Loucy (cell line): ENCODE measurements at regions not wholly inside any gene's neighbourhood (a gene's known extent, or its start where the extent isn't known, plus 50 kb on each side); places are given as distances from the start of the nearest gene placed in this dataset.

Experiments used
- H2AFZ ChIP-seq: fragments of 200-600 bp; sonication (generic); 2 replicates; pipeline ENCODE4 v1.6.0; 2016; ENCODE audit warnings: antibody characterized with exemption, mild to moderate bottlenecking, low read length, moderate library complexity
- H3F3A ChIP-seq: fragments of 200-600 bp; 2 replicates; pipeline ENCODE4 v1.6.0; 2016; ENCODE audit warnings: antibody characterized with exemption, low read depth, mild to moderate bottlenecking
- H3K27me3 ChIP-seq: fragments of 200-600 bp; sonication (generic); 2 replicates; pipeline ENCODE4 v1.6.1; 2014; ENCODE audit warnings: low read length, mild to moderate bottlenecking; ENCODE audit not compliant: insufficient read depth, poor library complexity, severe bottlenecking
- H3K36me3 ChIP-seq: fragments of 200-600 bp; sonication (generic); 2 replicates; pipeline ENCODE4 v1.6.1; 2016; ENCODE audit warnings: low read length; ENCODE audit not compliant: insufficient read depth
- H3K4me1 ChIP-seq: fragments of 200-600 bp; sonication (generic); 2 replicates; pipeline ENCODE4 v1.5.1; 2014; ENCODE audit warnings: low read length, mild to moderate bottlenecking; ENCODE audit not compliant: insufficient read depth, poor library complexity, severe bottlenecking
- H3K4me2 ChIP-seq: fragments of 200-600 bp; sonication (generic); 2 replicates; pipeline ENCODE4 v1.6.0; 2014; ENCODE audit warnings: antibody characterized with exemption, low read length, low read depth, mild to moderate bottlenecking; ENCODE audit not compliant: poor library complexity, severe bottlenecking
- H3K4me3 ChIP-seq: fragments of 200-600 bp; sonication (generic); 2 replicates; pipeline ENCODE4 v1.5.1; 2014; ENCODE audit warnings: low read length, mild to moderate bottlenecking, mixed read lengths; ENCODE audit not compliant: poor library complexity, severe bottlenecking
- H3K79me2 ChIP-seq: fragments of 200-600 bp; sonication (generic); 2 replicates; pipeline ENCODE4 v1.6.1; 2014; ENCODE audit warnings: low read length; ENCODE audit not compliant: insufficient read depth
- H3K9ac ChIP-seq: fragments of 200-600 bp; sonication (generic); 2 replicates; pipeline ENCODE4 v1.6.0; 2014; ENCODE audit warnings: mild to moderate bottlenecking, low read depth, low read length, moderate library complexity; ENCODE audit not compliant: poor library complexity, severe bottlenecking
- H3K9me2 ChIP-seq: fragments of 200-600 bp; sonication (generic); replicated peaks from 2 replicates; pipeline ENCODE4 v1.6.1; 2016; ENCODE audit warnings: low read depth, low read length, mixed read lengths
- H3K9me3 ChIP-seq: fragments of 200-600 bp; sonication (generic); 2 replicates; pipeline ENCODE4 v1.6.1; 2014; ENCODE audit warnings: mild to moderate bottlenecking, antibody characterized with exemption, low read length, low read depth; ENCODE audit not compliant: insufficient read depth
- H4K20me1 ChIP-seq: fragments of 200-600 bp; sonication (generic); 2 replicates; pipeline ENCODE4 v1.6.0; 2014; ENCODE audit warnings: antibody characterized with exemption, low read length, mild to moderate bottlenecking; ENCODE audit not compliant: insufficient read depth, poor library complexity, severe bottlenecking
- EZH2phosphoT487 ChIP-seq: fragments of 200-600 bp; IDR thresholded peaks from 2 replicates; pipeline ENCODE4 v1.6.1; 2018; ENCODE audit warnings: antibody characterized with exemption, mild to moderate bottlenecking, moderate library complexity, borderline replicate concordance
- TF ChIP-seq, protein P1 (sequence below): fragments of 200-600 bp; sonication (generic); conservative IDR thresholded peaks from 2 replicates; pipeline ENCODE4 v1.5.1; 2014; ENCODE audit warnings: mild to moderate bottlenecking, antibody characterized with exemption, low read length

DNA sequence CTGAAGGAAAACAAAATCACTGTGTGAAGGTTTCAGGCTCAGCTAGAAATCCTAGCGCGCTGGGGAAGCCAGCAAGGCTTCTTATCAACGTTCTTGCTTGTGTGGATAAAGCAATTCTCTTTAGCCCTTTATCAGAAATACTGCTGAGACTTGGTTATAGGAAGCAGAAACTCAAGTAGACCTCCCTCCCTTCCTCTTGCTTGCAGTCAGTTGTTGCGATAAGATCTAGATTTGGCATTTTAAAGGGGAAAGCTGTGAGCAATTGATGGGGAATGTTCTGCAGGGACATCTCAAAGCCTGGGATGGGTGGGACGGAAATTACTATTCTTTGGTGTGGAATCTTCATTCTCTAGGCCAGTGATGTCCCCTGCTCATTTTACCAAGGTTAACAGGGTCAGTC, 76.4 kb upstream of the ANO4 start:
- no peak overlapping the region for H3K4me2 ChIP-seq
- H3K9me2 ChIP-seq, result no peaks in the 10 kb centered on the region
- H3K36me3 ChIP-seq, result no peaks in the 10 kb centered on the region
- H3K79me2 ChIP-seq, result no peaks in the 10 kb centered on the region
- no peaks in the 10 kb centered on the region for H3K9me3 ChIP-seq
- no peak overlapping the region for H3K9ac ChIP-seq
- TF ChIP-seq EZH2phosphoT487, result no peak
- TF ChIP-seq, protein P1, sequence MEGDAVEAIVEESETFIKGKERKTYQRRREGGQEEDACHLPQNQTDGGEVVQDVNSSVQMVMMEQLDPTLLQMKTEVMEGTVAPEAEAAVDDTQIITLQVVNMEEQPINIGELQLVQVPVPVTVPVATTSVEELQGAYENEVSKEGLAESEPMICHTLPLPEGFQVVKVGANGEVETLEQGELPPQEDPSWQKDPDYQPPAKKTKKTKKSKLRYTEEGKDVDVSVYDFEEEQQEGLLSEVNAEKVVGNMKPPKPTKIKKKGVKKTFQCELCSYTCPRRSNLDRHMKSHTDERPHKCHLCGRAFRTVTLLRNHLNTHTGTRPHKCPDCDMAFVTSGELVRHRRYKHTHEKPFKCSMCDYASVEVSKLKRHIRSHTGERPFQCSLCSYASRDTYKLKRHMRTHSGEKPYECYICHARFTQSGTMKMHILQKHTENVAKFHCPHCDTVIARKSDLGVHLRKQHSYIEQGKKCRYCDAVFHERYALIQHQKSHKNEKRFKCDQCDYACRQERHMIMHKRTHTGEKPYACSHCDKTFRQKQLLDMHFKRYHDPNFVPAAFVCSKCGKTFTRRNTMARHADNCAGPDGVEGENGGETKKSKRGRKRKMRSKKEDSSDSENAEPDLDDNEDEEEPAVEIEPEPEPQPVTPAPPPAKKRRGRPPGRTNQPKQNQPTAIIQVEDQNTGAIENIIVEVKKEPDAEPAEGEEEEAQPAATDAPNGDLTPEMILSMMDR, result no peak
- no peaks in the 10 kb centered on the region for H3F3A ChIP-seq
- H2AFZ ChIP-seq, result no peak overlapping the region
- H3K27me3 ChIP-seq, result no peaks in the 10 kb centered on the region
- H4K20me1 ChIP-seq, result no peaks in the 10 kb centered on the region
- no peaks in the 10 kb centered on the region for H3K4me1 ChIP-seq
- H3K4me3 ChIP-seq, result no peak overlapping the region

DNA sequence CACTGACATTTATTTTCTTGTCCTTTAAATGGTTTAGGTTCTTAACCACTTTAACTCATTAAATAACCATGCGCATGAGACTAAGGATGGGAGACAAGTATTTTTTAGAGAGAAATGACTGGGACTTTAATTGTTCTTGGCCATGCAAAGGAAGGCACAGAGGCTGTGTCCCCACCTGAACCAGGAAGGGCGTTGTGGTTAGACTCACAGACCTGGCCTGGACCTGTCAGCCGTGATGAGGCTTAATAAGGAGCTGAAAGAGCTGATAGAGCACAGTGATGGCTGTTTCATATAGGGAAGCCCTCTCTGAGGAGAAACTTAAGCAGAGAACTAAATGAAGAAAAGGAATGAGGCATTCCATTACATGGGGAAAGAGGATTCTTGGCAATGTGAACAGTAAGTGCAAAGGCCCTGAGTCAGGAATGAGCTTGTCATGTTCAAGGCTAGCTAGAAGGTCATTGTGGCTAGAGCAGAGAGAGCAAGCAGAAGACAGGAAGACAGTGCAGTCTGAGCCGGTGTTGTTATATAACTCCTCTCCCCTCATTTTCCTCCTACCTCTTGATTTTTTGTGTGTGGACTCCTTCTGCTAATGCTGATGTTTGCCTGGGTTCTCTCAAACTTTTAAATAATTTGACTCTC, 74.4 kb upstream of the ANO4 start:
- H3K79me2 ChIP-seq, result no peaks in the 10 kb centered on the region
- no peak overlapping the region for H3K9ac ChIP-seq
- H3K36me3 ChIP-seq, result no peaks in the 10 kb centered on the region
- H3K9me2 ChIP-seq, result no peaks in the 10 kb centered on the region
- H3K4me3 ChIP-seq, result no peak overlapping the region
- H2AFZ ChIP-seq, result no peak overlapping the region
- no peaks in the 10 kb centered on the region for H4K20me1 ChIP-seq
- no peak overlapping the region for H3K4me2 ChIP-seq
- no peaks in the 10 kb centered on the region for H3K9me3 ChIP-seq
- TF ChIP-seq EZH2phosphoT487, result no peak
- TF ChIP-seq, protein P1, result no peak
- H3F3A ChIP-seq, result no peaks in the 10 kb centered on the region
- no peaks in the 10 kb centered on the region for H3K4me1 ChIP-seq
- H3K27me3 ChIP-seq, result no peaks in the 10 kb centered on the region

DNA sequence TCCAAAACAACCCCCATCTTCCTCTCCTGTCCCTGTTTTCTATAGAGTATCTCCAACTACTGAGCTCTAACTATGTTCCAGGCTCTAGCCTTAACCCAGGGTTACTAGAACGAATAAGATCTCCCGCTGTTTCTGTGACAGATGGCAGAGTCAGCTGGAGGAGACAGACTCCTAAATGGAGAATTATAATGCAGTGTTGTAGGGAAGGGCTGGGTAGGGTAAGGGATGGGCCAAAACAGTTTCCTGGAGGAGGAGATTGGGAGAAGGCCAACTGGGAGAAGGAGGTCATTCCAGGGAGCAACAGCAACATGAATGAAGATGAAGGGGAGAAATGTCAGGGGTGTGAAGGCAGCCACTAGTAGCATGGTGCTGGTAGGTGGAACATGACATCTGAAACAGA, 73.4 kb upstream of the ANO4 start:
- no peaks in the 10 kb centered on the region for H3K9me3 ChIP-seq
- H3K27me3 ChIP-seq, result no peaks in the 10 kb centered on the region
- H2AFZ ChIP-seq, result no peak overlapping the region
- TF ChIP-seq, protein P1, result no peak
- TF ChIP-seq EZH2phosphoT487, result no peak
- H4K20me1 ChIP-seq, result no peaks in the 10 kb centered on the region
- H3K79me2 ChIP-seq, result no peaks in the 10 kb centered on the region
- H3K4me1 ChIP-seq, result no peaks in the 10 kb centered on the region
- no peaks in the 10 kb centered on the region for H3K36me3 ChIP-seq
- H3K9me2 ChIP-seq, result no peaks in the 10 kb centered on the region
- H3F3A ChIP-seq, result no peaks in the 10 kb centered on the region
- H3K4me3 ChIP-seq, result no peak overlapping the region
- H3K4me2 ChIP-seq, result no peak overlapping the region
- H3K9ac ChIP-seq, result no peak overlapping the region
